CD8-positive, alpha-beta memory T cell (primary cell): ENCODE measurements at regions not wholly inside any gene's neighbourhood (a gene's known extent, or its start where the extent isn't known, plus 50 kb on each side); places are given as distances from the start of the nearest gene placed in this dataset.
"Not testable (repeated sequence)": the region's sequence is repeated elsewhere in the genome, so short reads cannot be mapped to it uniquely, and the experiment has no call there.

Source experiments
- CTCF ChIA-PET: fragments of 350-600 bp; sonication (Branson Sonifier 250); formaldehyde crosslinking; loops from one replicate; lab custom pipeline; 2021; ENCODE audit warnings: antibody characterized with exemption; lab: Charles Lee
- POLR2A ChIA-PET: fragments of 350-600 bp; sonication (Branson Sonifier 250); formaldehyde crosslinking; loops from one replicate; lab custom pipeline; 2021; ENCODE audit warnings: antibody characterized with exemption; lab: Charles Lee
- DNase-seq, 5 donors: peaks; one replicate each; pipeline versions ENCODE4 v3.0.0 to v3.0.0-alpha.2; 2020 to 2022; ENCODE audit warnings: mixed read lengths in 1 of 5
- H3K27ac ChIP-seq: one replicate; pipeline ENCODE4 v1.7.0; 2013; ENCODE audit warnings: low read depth, mild to moderate bottlenecking, low read length, moderate library complexity
- H3K27me3 ChIP-seq: 2 replicates; pipeline ENCODE4 v1.7.0; 2013; ENCODE audit warnings: low read length, mild to moderate bottlenecking; ENCODE audit not compliant: insufficient read depth, poor library complexity, severe bottlenecking
- H3K36me3 ChIP-seq: 2 replicates; pipeline ENCODE4 v1.7.0; 2013; ENCODE audit warnings: mild to moderate bottlenecking, low read length, moderate library complexity; ENCODE audit not compliant: insufficient read depth
- H3K4me1 ChIP-seq: 2 replicates; pipeline ENCODE4 v1.7.0; 2013; ENCODE audit warnings: mild to moderate bottlenecking, low read length, moderate library complexity; ENCODE audit not compliant: insufficient read depth
- H3K4me3 ChIP-seq: 2 replicates; pipeline ENCODE4 v1.7.0; 2013; ENCODE audit warnings: mild to moderate bottlenecking, low read length
- H3K9me3 ChIP-seq: 2 replicates; pipeline ENCODE4 v1.7.0; 2013; ENCODE audit warnings: mild to moderate bottlenecking, low read length
- H3K27ac Mint-ChIP-seq, 8 donors: one replicate each; pipeline ENCODE4 v1.8.0; 2020 to 2021; ENCODE audit warnings: mixed read lengths in 8 of 8, mild to moderate bottlenecking in 6 of 8, inconsistent platforms in 3 of 8, moderate library complexity in 3 of 8
- H3K27me3 Mint-ChIP-seq, 2 donors: one replicate each; pipeline ENCODE4 v1.8.0; 2020 to 2021; ENCODE audit warnings: mixed read lengths in 2 of 2, mild to moderate bottlenecking in 1 of 2, moderate library complexity in 1 of 2
- H3K36me3 Mint-ChIP-seq, 3 donors: one replicate each; pipeline ENCODE4 v1.8.0; 2020 to 2021; ENCODE audit warnings: mixed read lengths in 3 of 3, inconsistent platforms in 1 of 3, mild to moderate bottlenecking in 1 of 3
- H3K4me1 Mint-ChIP-seq, 3 donors: one replicate each; pipeline ENCODE4 v1.8.0; 2020 to 2021; ENCODE audit warnings: mixed read lengths in 3 of 3, inconsistent platforms in 1 of 3, mild to moderate bottlenecking in 1 of 3
- H3K4me3 Mint-ChIP-seq, 7 donors: one replicate each; pipeline ENCODE4 v1.8.0; 2020 to 2021; ENCODE audit warnings: mixed read lengths in 7 of 7, mild to moderate bottlenecking in 6 of 7, moderate library complexity in 4 of 7, inconsistent platforms in 2 of 7
- H3K9me3 Mint-ChIP-seq, 5 donors: one replicate each; pipeline ENCODE4 v1.8.0; 2020 to 2022; ENCODE audit warnings: mixed read lengths in 5 of 5, mild to moderate bottlenecking in 3 of 5, moderate library complexity in 2 of 5, inconsistent platforms in 1 of 5

DNA sequence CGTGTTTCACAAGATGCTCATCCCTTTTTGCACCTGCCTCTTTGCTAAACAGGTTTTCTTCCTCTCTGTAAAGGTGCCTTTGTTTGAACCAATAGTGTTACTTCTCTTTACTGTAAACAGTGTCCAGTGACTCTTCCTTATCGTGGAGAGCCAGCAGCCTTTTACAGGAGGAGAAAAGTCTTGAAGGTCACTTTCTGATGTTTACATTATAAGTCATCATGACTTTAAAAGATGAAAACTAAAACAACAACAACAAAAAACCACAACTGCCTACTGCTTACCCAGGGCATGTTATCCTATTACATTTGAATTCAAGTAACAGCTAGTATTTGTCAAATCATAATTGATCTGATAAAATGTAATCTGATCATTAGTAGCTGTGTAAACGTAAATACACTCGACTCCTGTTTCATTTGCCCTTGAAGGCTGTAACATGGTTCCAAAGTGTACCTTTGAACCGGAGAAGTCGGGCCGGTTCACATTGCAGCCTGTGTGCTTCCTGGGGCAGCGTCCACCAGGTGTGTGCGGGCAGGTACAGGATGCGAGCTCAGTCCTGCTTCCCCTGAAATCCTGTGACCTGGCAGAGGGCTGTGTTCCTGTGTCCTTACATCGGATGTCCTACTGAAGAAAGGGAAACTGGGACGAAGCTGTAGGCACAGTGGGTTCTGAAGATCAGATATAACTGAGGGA is 118.1 kb downstream of the C9orf152 start:
- POLR2A ChIA-PET, result no interaction called here
- no peaks in the 10 kb centered on the region for H3K4me1 Mint-ChIP-seq
- no peak overlapping the region for H3K4me3 ChIP-seq

DNA sequence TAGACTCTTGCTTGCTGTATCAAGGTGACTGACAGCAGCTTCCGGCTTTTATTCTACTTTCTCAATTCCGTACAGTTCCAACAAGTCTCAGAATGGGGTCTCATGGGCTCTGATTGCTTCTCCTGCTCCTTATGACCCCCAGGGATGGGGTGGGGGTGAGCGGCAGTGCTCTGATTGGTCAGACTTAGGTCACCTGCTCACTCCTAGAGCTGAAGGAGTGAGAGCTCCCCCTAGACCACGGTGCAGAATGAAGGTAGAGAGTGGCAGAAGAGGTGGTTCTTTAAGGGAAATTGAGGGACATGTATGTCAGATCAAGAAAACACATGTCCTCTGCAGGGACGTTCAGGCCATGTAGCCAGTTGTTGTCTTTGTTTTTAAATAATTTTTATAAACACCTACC is 115.2 kb downstream of the C9orf152 start:
- no peaks in the 10 kb centered on the region for H3K27me3 ChIP-seq
- no peak for DNase-seq
- no peak overlapping the region for H3K4me3 ChIP-seq
- CTCF ChIA-PET, result no interaction called here
- H3K27me3 Mint-ChIP-seq, result peaks cover 0 to 4% of the 10 kb centered on the region in 2 donors
- no peaks in the 10 kb centered on the region for H3K4me1 ChIP-seq
- no peaks in the 10 kb centered on the region for H3K9me3 ChIP-seq
- H3K36me3 Mint-ChIP-seq, result no peaks in the 10 kb centered on the region
- H3K27ac ChIP-seq, result no peak overlapping the region
- no peaks in the 10 kb centered on the region for H3K4me1 Mint-ChIP-seq
- no peak overlapping the region for H3K4me3 Mint-ChIP-seq
- POLR2A ChIA-PET, result no interaction called here
- H3K36me3 ChIP-seq, result no peaks in the 10 kb centered on the region
- H3K27ac Mint-ChIP-seq, result no peak overlapping the region
- H3K9me3 Mint-ChIP-seq, result no peaks in the 10 kb centered on the region

More for the DNA sequence above, 118.1 kb downstream of the C9orf152 start:
- Histone ChIP-seq H3K4me1 (no peaks in the 10 kb centered on the region), H3K36me3 (no peaks in the 10 kb centered on the region), H3K27ac (no peak overlapping the region), H3K9me3 (no peaks in the 10 kb centered on the region), H3K27me3 (no peaks in the 10 kb centered on the region)
- Mint-ChIP-seq H3K27ac (no peak overlapping the region), H3K4me3 (no peak overlapping the region), H3K27me3 (peaks cover 0 to 4% of the 10 kb centered on the region in 2 donors), H3K9me3 (no peaks in the 10 kb centered on the region), H3K36me3 (no peaks in the 10 kb centered on the region)
- no peak for DNase-seq
- CTCF ChIA-PET, result no interaction called here

DNA sequence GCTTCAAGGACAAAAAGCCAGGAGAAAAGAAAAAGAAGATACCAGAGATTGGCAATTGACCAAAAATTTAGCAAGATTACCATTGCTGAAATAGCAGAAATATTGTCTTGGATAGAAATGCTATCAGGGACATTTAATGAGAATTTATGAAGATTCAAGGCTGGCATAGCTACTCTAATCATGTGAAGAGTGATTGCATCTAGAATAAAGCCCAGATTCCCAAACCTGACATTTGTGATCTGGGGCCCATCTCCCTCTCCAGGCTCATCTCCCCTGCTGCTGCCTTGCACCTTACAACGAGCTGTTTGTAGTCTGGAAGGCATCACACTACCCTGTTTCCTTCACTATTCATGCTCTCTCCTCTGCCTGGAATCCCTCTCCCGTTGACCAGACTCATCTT is 114.5 kb downstream of the C9orf152 start:
- no peaks in the 10 kb centered on the region for H3K36me3 ChIP-seq
- H3K4me3 Mint-ChIP-seq, result no peak overlapping the region
- ChIA-PET POLR2A (no interaction called here), CTCF (no interaction called here)
- no peaks in the 10 kb centered on the region for H3K4me1 Mint-ChIP-seq
- peak overlapping the region in 1 of 8 donors; percentile 24 for H3K27ac Mint-ChIP-seq
- H3K36me3 Mint-ChIP-seq, result no peaks in the 10 kb centered on the region
- H3K9me3 ChIP-seq, result no peaks in the 10 kb centered on the region
- no peaks in the 10 kb centered on the region for H3K9me3 Mint-ChIP-seq
- no peaks in the 10 kb centered on the region for H3K27me3 ChIP-seq
- no peak overlapping the region for H3K4me3 ChIP-seq
- no peak overlapping the region for H3K27ac ChIP-seq
- no peak for DNase-seq
- H3K4me1 ChIP-seq, result no peaks in the 10 kb centered on the region
- peaks cover 0 to 4% of the 10 kb centered on the region in 2 donors for H3K27me3 Mint-ChIP-seq

DNA sequence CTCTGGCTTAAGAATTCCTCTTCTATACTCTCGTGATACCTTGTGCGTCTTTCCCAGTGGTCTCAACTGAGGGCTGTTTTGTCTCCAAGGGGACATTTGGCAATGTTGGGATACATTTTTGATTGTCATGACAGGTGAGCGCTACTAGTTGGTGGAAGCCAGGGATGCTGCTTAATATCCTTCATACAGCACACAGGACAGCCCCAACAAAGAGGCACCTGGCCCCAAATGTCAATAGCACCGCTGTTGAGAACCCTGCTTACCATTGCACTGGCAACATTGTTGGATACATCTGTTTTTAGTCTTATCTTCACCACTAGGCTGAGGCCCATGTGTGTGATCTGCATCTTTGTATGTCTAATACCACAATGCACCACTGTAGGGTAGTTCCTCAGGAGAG is 114.1 kb downstream of the C9orf152 start:
- Histone ChIP-seq H3K4me3 (no peak overlapping the region), H3K27me3 (no peaks in the 10 kb centered on the region), H3K36me3 (no peaks in the 10 kb centered on the region), H3K4me1 (no peaks in the 10 kb centered on the region), H3K9me3 (no peaks in the 10 kb centered on the region), H3K27ac (no peak overlapping the region)
- ChIA-PET CTCF (no interaction called here), POLR2A (no interaction called here)
- no peaks in the 10 kb centered on the region for H3K36me3 Mint-ChIP-seq
- H3K4me1 Mint-ChIP-seq, result no peaks in the 10 kb centered on the region
- no peak overlapping the region for H3K4me3 Mint-ChIP-seq
- no peaks in the 10 kb centered on the region for H3K9me3 Mint-ChIP-seq
- no peak for DNase-seq
- no peak overlapping the region for H3K27ac Mint-ChIP-seq
- H3K27me3 Mint-ChIP-seq, result peaks cover 0 to 4% of the 10 kb centered on the region in 2 donors

DNA sequence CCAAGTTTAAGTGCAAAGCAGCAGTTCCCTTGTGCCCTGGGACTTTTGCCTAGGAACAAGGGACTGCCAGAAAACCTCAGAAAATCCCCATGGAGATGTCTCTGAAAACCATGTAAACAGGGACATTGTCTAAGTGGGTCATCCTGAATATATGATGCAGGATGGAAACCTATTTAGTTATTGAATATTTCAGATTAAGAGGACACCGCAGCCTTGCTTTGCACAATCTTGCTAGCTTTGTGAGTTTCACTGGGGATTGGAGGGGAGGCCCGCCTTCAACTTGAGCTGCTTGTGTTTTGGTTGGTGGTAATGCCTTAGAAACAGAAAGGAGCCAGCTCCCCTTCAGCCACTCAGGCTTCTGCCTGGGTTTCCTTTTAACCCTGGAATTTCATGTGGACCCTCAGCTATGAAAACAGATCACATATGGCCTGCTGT is 112.8 kb downstream of the C9orf152 start:
- Mint-ChIP-seq H3K27ac (no peak overlapping the region), H3K9me3 (no peaks in the 10 kb centered on the region), H3K4me1 (no peaks in the 10 kb centered on the region), H3K4me3 (no peak overlapping the region), H3K36me3 (no peaks in the 10 kb centered on the region), H3K27me3 (peaks cover 0 to 4% of the 10 kb centered on the region in 2 donors)
- no peaks in the 10 kb centered on the region for H3K27me3 ChIP-seq
- H3K4me1 ChIP-seq, result no peaks in the 10 kb centered on the region
- H3K4me3 ChIP-seq, result no peak overlapping the region
- H3K36me3 ChIP-seq, result no peaks in the 10 kb centered on the region
- ChIA-PET POLR2A (no interaction called here), CTCF (interaction anchor here (1.4 kb wide), 1 partner anchor 118 kb away, joined by 3 read pairs; no protein-coding TSS in a partner anchor)
- H3K9me3 ChIP-seq, result no peaks in the 10 kb centered on the region
- no peak for DNase-seq
- H3K27ac ChIP-seq, result no peak overlapping the region

DNA sequence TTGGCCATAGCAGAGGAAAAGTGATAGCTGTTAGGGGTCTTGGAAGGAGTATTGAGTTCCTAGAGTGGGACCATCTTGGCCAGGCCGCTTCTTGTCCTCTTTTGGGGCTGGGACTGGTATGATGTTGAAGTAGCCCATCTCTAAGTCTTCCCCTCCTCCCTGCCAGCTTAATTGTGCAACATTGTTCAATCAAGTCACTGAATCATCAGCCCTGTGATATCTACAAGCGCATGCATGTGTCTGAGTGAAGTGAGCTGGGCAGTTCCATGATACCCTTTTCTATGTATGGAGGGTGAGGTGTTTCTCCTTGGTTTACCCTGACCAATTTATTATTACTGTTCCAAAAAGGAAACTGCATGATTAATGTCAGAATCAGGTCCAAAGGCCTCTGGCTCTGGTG is 112.2 kb downstream of the C9orf152 start:
- Mint-ChIP-seq H3K27me3 (peaks cover 0 to 4% of the 10 kb centered on the region in 2 donors), H3K9me3 (no peaks in the 10 kb centered on the region), H3K36me3 (no peaks in the 10 kb centered on the region), H3K4me1 (no peaks in the 10 kb centered on the region), H3K4me3 (no peak overlapping the region), H3K27ac (no peak overlapping the region)
- no peak overlapping the region for H3K27ac ChIP-seq
- no peaks in the 10 kb centered on the region for H3K27me3 ChIP-seq
- no peak for DNase-seq
- ChIA-PET POLR2A (no interaction called here), CTCF (interaction anchor here (1.4 kb wide), 1 partner anchor 117 kb away, joined by 3 read pairs; no protein-coding TSS in a partner anchor)
- H3K36me3 ChIP-seq, result no peaks in the 10 kb centered on the region
- no peaks in the 10 kb centered on the region for H3K4me1 ChIP-seq
- no peak overlapping the region for H3K4me3 ChIP-seq
- H3K9me3 ChIP-seq, result no peaks in the 10 kb centered on the region

DNA sequence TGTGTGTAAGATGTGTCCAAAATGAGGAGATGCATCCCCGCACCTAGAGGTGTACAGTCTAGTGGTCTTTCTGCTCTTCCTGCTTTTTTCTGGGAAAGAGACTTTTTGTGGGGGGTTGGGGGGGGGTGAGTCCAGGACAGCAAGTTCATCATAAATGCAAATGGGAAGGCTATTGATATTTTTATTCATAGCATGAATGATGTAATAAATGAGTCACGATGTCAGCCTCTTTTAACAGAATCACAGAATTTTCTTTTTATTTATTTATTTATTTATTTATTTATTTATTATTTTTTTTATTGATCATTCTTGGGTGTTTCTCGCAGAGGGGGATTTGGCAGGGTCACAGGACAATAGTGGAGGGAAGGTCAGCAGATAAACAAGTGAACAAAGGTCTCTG is 111.3 kb downstream of the C9orf152 start:
- H3K36me3 ChIP-seq, DNase-seq, H3K27me3 Mint-ChIP-seq, H3K4me1 Mint-ChIP-seq, H3K4me3 ChIP-seq, CTCF ChIA-PET, H3K36me3 Mint-ChIP-seq, H3K4me3 Mint-ChIP-seq, H3K27ac Mint-ChIP-seq, H3K27ac ChIP-seq, H3K4me1 ChIP-seq, H3K9me3 ChIP-seq, H3K27me3 ChIP-seq, H3K9me3 Mint-ChIP-seq, POLR2A ChIA-PET: not testable (repeated sequence)

DNA sequence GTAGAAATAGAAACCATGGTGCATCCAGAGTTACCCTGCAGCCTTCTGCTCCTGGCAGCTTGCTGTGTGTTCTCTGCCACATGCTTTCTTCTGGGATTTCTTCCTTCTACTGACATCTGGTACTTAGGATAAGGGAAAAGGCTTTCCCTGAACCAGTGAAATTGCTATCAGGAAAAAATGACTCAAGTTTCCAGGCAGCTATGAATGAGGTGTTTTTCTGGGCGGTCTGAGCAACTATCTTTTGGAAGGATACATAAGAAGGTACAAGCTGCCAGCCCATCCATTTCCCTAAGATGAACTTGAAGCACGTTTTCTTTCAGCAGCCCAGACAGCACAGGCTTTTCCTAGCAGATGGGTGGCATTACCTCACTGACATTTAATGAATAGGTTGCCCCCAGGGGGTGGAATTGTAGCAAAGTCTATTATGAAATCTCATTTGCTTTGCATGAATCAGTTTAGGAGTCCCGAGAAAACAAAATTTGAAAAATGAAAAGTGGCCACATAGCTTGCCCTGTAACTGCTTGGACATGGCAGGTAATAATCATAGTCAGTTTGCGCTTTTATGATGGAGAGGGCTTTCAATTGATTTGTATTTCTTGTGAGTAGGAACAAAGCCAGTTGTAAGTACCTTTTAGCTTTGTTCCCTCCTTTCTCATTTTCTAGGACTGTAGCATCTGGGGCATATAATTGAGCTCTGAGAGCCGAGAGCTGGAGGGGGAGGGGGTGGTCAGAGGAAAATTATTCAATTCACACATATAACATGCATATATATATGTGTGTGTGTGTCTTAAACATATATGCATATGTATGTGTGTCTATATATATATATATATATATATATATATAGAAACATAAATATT is 108.5 kb downstream of the C9orf152 start:
- ChIA-PET CTCF (no interaction called here), POLR2A (no interaction called here)
- Histone ChIP-seq H3K4me3 (no peak overlapping the region), H3K27me3 (no peaks in the 10 kb centered on the region), H3K27ac (no peak overlapping the region), H3K9me3 (no peaks in the 10 kb centered on the region), H3K4me1 (no peaks in the 10 kb centered on the region), H3K36me3 (no peaks in the 10 kb centered on the region)
- H3K36me3 Mint-ChIP-seq, result no peaks in the 10 kb centered on the region
- no peaks in the 10 kb centered on the region for H3K4me1 Mint-ChIP-seq
- DNase-seq, result no peak
- H3K9me3 Mint-ChIP-seq, result no peaks in the 10 kb centered on the region
- no peaks in the 10 kb centered on the region for H3K27me3 Mint-ChIP-seq
- no peak overlapping the region for H3K4me3 Mint-ChIP-seq
- H3K27ac Mint-ChIP-seq, result no peak overlapping the region
